ENCODE measurements at regions not wholly inside any gene's neighbourhood (a gene's known extent, or its start where the extent isn't known, plus 50 kb on each side); places are given as distances from the start of the nearest gene placed in this dataset.
A peak's percentile ranks its signal among the peaks of the same experiment; 100 is the strongest.

GRCh38 chr7:115868369-115868768 lies 162.2 kb downstream of the TFEC start:
- Mint-ChIP-seq H3K27me3 (no peaks in the 10 kb centered on the region), H3K27ac (no peak overlapping the region), H3K4me1 (ENCODE audit: low read depth) (peaks cover 11% of the 10 kb centered on the region), H3K9me3 (ENCODE audit: low read depth) (no peaks in the 10 kb centered on the region), H3K36me3 (ENCODE audit: insufficient read depth) (no peaks in the 10 kb centered on the region), H3K4me3 (ENCODE audit: low read depth) (no peak overlapping the region)
- TF ChIP-seq, protein P1, sequence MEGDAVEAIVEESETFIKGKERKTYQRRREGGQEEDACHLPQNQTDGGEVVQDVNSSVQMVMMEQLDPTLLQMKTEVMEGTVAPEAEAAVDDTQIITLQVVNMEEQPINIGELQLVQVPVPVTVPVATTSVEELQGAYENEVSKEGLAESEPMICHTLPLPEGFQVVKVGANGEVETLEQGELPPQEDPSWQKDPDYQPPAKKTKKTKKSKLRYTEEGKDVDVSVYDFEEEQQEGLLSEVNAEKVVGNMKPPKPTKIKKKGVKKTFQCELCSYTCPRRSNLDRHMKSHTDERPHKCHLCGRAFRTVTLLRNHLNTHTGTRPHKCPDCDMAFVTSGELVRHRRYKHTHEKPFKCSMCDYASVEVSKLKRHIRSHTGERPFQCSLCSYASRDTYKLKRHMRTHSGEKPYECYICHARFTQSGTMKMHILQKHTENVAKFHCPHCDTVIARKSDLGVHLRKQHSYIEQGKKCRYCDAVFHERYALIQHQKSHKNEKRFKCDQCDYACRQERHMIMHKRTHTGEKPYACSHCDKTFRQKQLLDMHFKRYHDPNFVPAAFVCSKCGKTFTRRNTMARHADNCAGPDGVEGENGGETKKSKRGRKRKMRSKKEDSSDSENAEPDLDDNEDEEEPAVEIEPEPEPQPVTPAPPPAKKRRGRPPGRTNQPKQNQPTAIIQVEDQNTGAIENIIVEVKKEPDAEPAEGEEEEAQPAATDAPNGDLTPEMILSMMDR (IDR thresholded peaks at IDR 0.05; ENCODE audit: unreplicated experiment): no peak
- no peak for DNase-seq (ENCODE audit: low spot score, unreplicated experiment)

GRCh38 chr7:115864082-115864481 lies 166.5 kb downstream of the TFEC start:
- TF ChIP-seq, protein P1 (IDR thresholded peaks at IDR 0.05; ENCODE audit: unreplicated experiment): no peak
- Mint-ChIP-seq H3K4me1 (ENCODE audit: low read depth) (peaks cover 6% of the 10 kb centered on the region), H3K27ac (no peak overlapping the region), H3K36me3 (ENCODE audit: insufficient read depth) (no peaks in the 10 kb centered on the region), H3K4me3 (ENCODE audit: low read depth) (no peak overlapping the region), H3K9me3 (ENCODE audit: low read depth) (no peaks in the 10 kb centered on the region), H3K27me3 (no peaks in the 10 kb centered on the region)
- no peak for DNase-seq (ENCODE audit: low spot score, unreplicated experiment)

DNA sequence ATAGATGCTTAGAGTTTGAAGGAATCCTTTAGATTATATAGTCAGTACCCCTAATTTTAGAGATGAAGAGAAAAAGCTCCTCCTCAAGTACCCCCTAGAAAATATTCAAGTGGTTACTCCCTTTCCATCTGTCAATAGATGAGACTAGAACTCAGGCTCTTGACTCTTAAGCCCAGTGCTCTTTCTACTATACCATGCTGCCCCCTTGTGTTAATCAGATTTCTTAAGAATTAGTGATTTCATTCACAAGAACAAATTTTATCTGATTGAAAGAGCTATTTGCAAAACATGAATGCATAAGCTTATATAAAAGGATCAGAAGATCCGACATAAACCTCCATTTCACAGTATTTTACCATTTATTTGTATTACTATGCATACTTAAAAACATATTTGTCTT lies 179.3 kb downstream of the TFEC start:
- H3K36me3 Mint-ChIP-seq (ENCODE audit: insufficient read depth): no peaks in the 10 kb centered on the region
- TF ChIP-seq, protein P1 (IDR thresholded peaks at IDR 0.05; ENCODE audit: unreplicated experiment): peak; percentile 42

DNA sequence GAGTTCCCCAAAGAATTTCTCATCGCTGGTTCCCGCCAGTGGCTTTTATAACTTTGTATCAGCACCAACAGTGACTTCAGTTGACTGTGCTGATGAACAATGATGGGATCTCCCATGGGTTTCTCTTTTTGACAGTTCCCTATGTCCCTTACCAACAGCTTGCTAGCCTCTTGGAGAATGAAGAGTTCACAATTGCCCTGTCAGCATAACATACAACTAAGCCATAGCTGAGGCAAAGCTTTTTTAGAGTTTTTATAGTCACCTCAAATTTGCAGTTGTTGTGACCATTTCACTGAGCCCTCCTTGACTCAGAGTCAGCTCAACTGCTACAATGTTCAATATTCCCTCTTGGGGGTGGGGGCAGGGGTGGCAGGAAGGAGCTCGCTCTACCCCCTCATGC lies 179.8 kb downstream of the TFEC start:
- H3K27ac Mint-ChIP-seq: no peak overlapping the region

More for the DNA sequence above, 179.3 kb downstream of the TFEC start:
- H3K27me3 Mint-ChIP-seq: peaks cover 3% of the 10 kb centered on the region
- H3K4me1 Mint-ChIP-seq (ENCODE audit: low read depth): peaks cover 2% of the 10 kb centered on the region
- H3K27ac Mint-ChIP-seq: no peak overlapping the region
- no peak for DNase-seq (ENCODE audit: low spot score, unreplicated experiment)
- no peaks in the 10 kb centered on the region for H3K9me3 Mint-ChIP-seq (ENCODE audit: low read depth)
- no peak overlapping the region for H3K4me3 Mint-ChIP-seq (ENCODE audit: low read depth)

DNA sequence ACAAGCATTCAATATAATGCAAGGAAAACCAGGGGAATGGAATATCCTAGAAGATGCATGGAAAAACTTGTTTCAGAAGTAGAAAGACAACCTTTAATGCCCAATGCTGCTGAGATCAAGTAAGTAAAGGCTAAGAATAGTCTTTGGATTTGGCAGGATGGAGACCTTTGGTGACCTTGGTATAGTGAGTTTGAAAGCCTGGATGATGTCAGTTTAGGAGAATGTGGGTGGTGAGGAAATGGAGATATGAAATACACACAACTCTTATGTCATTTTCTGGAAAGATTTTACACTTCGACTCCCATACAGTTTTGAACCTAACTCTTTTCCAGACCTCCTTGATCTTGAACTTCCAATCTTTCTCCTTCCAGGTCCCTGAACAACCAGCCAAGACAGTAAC lies 185.7 kb downstream of the TFEC start:
- Mint-ChIP-seq H3K36me3 (ENCODE audit: insufficient read depth) (no peaks in the 10 kb centered on the region), H3K27me3 (no peaks in the 10 kb centered on the region), H3K9me3 (ENCODE audit: low read depth) (peaks cover 2% of the 10 kb centered on the region), H3K4me3 (ENCODE audit: low read depth) (no peak overlapping the region), H3K27ac (no peak overlapping the region), H3K4me1 (ENCODE audit: low read depth) (no peaks in the 10 kb centered on the region)
- DNase-seq (ENCODE audit: low spot score, unreplicated experiment): no peak
- TF ChIP-seq, protein P1 (IDR thresholded peaks at IDR 0.05; ENCODE audit: unreplicated experiment): no peak

More for the DNA sequence above, 179.8 kb downstream of the TFEC start:
- no peak overlapping the region for H3K4me3 Mint-ChIP-seq (ENCODE audit: low read depth)
- TF ChIP-seq, protein P1 (IDR thresholded peaks at IDR 0.05; ENCODE audit: unreplicated experiment): no peak
- H3K4me1 Mint-ChIP-seq (ENCODE audit: low read depth): peaks cover 2% of the 10 kb centered on the region
- no peaks in the 10 kb centered on the region for H3K9me3 Mint-ChIP-seq (ENCODE audit: low read depth)
- no peaks in the 10 kb centered on the region for H3K36me3 Mint-ChIP-seq (ENCODE audit: insufficient read depth)
- peaks cover 3% of the 10 kb centered on the region for H3K27me3 Mint-ChIP-seq
- DNase-seq (ENCODE audit: low spot score, unreplicated experiment): no peak
